Mammary epithelial cell (primary cell): ENCODE measurements at regions not wholly inside any gene's neighbourhood (a gene's known extent, or its start where the extent isn't known, plus 50 kb on each side); places are given as distances from the start of the nearest gene placed in this dataset.

Experiments used
- EZH2 ChIP-seq: IDR thresholded peaks from 2 replicates; pipeline ENCODE4 v1.6.1; 2012; ENCODE audit warnings: low read length, inconsistent platforms, borderline replicate concordance
- TF ChIP-seq, protein P1 (sequence below), 2 donors: IDR thresholded peaks in 1 of 2; conservative IDR thresholded peaks in 1 of 2; 2 replicates each; pipeline ENCODE4 v1.5.1; 2011 to 2012; ENCODE audit warnings: inconsistent platforms in 2 of 2, low read length in 2 of 2, mild to moderate bottlenecking in 2 of 2, control low read depth in 1 of 2, low read depth in 1 of 2; ENCODE audit not compliant: insufficient read depth in 1 of 2; ENCODE audit errors: extremely low read depth in 1 of 2

DNA sequence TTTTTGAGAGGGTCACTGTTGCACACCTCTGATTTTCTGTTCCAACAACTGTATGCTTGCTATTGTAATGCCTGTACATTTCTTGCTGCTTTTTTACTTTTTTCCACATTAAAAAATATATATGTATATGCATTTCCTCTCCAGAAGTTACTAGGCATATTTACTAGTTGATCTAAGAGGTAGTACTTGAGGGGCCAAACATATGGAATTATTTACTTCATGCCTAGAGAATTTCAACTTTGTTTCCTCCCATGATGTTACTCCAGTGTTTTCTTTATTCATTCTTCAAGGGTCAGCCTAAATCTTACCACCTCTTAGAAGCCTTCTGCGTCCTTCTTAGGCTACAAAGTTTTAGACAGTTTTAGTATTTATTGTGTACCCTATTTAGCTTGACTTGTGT, 122.7 kb downstream of the NMUR2 start:
- TF ChIP-seq, protein P1, sequence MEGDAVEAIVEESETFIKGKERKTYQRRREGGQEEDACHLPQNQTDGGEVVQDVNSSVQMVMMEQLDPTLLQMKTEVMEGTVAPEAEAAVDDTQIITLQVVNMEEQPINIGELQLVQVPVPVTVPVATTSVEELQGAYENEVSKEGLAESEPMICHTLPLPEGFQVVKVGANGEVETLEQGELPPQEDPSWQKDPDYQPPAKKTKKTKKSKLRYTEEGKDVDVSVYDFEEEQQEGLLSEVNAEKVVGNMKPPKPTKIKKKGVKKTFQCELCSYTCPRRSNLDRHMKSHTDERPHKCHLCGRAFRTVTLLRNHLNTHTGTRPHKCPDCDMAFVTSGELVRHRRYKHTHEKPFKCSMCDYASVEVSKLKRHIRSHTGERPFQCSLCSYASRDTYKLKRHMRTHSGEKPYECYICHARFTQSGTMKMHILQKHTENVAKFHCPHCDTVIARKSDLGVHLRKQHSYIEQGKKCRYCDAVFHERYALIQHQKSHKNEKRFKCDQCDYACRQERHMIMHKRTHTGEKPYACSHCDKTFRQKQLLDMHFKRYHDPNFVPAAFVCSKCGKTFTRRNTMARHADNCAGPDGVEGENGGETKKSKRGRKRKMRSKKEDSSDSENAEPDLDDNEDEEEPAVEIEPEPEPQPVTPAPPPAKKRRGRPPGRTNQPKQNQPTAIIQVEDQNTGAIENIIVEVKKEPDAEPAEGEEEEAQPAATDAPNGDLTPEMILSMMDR (conservative IDR thresholded peaks at IDR 0.05 in 1 of 2, IDR thresholded peaks at IDR 0.05 in 1 of 2; ENCODE audit: extremely low read depth in 1 of 2, insufficient read depth in 1 of 2, low read depth in 1 of 2, low read length in 2 of 2) = no peak
- TF ChIP-seq EZH2 = no peak
